Fibroblast of villous mesenchyme (primary cell): ENCODE measurements at regions not wholly inside any gene's neighbourhood (a gene's known extent, or its start where the extent isn't known, plus 50 kb on each side); places are given as distances from the start of the nearest gene placed in this dataset.
A peak's percentile ranks its signal among the peaks of the same experiment; 100 is the strongest.

Source experiments
- DNase-seq: peaks from one replicate; pipeline ENCODE4 v3.0.0-alpha.2; 2010; ENCODE audit warnings: low read depth
- H3K4me3 ChIP-seq: 2 replicates; pipeline ENCODE4 v1.5.1; 2011; ENCODE audit warnings: low read depth, mild to moderate bottlenecking, low read length
- CTCF ChIP-seq: IDR thresholded peaks from 2 replicates; pipeline ENCODE4 v1.5.1; 2012; ENCODE audit warnings: low read depth, mild to moderate bottlenecking, low read length; ENCODE audit not compliant: insufficient read depth

- DNase-seq = no peak
- no peak for TF ChIP-seq CTCF
- H3K4me3 ChIP-seq = no peak overlapping the region
Observed at GRCh38 chrY:7877458-7877857, 965.9 kb upstream of the AMELY start.

GRCh38 chrY:7874080-7874479 lies 962.5 kb upstream of the AMELY start:
- TF ChIP-seq CTCF = peak; percentile 43
- no peak overlapping the region for H3K4me3 ChIP-seq
- peak; percentile 60 for DNase-seq

GRCh38 chrY:7871304-7871932 lies 959.9 kb upstream of the AMELY start:
- TF ChIP-seq CTCF = no peak
- H3K4me3 ChIP-seq = no peak overlapping the region

GRCh38 chrY:7866976-7867375 lies 955.4 kb upstream of the AMELY start:
- H3K4me3 ChIP-seq = no peak overlapping the region
- no peak for TF ChIP-seq CTCF
- no peak for DNase-seq

More at GRCh38 chrY:7871304-7871932, 959.9 kb upstream of the AMELY start:
- DNase-seq = no peak

- TF ChIP-seq CTCF = no peak
Observed at GRCh38 chrY:7860781-7861614, 949.4 kb upstream of the AMELY start.

GRCh38 chrY:7850191-7850590 lies 938.6 kb upstream of the AMELY start:
- DNase-seq = no peak
- no peak for TF ChIP-seq CTCF
- H3K4me3 ChIP-seq = no peak overlapping the region

More at GRCh38 chrY:7860781-7861614, 949.4 kb upstream of the AMELY start:
- DNase-seq = no peak
- no peak overlapping the region for H3K4me3 ChIP-seq
